ENCODE measurements at regions not wholly inside any gene's neighbourhood (a gene's known extent, or its start where the extent isn't known, plus 50 kb on each side); places are given as distances from the start of the nearest gene placed in this dataset.

GRCh38 chr18:60662491-60662890 is 289.9 kb upstream of the MC4R start:
- no peak for DNase-seq (ENCODE audit: low read depth in 4 of 4, low spot score in 3 of 4)

- DNase-seq (ENCODE audit: low read depth in 4 of 4, low spot score in 3 of 4), result no peak
Measured at GRCh38 chr18:60663060-60663989, 290.8 kb upstream of the MC4R start.

- DNase-seq (ENCODE audit: low read depth in 4 of 4, low spot score in 3 of 4), result no peak
Measured at GRCh38 chr18:60664736-60665135, 292.2 kb upstream of the MC4R start.

- no peak for DNase-seq (ENCODE audit: low read depth in 4 of 4, low spot score in 3 of 4)
Measured at GRCh38 chr18:60667016-60667415, 294.4 kb upstream of the MC4R start.

GRCh38 chr18:60668583-60668982 is 296.0 kb upstream of the MC4R start:
- DNase-seq (ENCODE audit: low read depth in 4 of 4, low spot score in 3 of 4), result no peak

GRCh38 chr18:60669938-60670337 is 297.4 kb upstream of the MC4R start:
- DNase-seq (ENCODE audit: low read depth in 4 of 4, low spot score in 3 of 4), result no peak

GRCh38 chr18:60671021-60671420 is 298.4 kb upstream of the MC4R start:
- DNase-seq (ENCODE audit: low read depth in 4 of 4, low spot score in 3 of 4), result no peak

GRCh38 chr18:60675126-60675525 is 302.6 kb upstream of the MC4R start:
- DNase-seq (ENCODE audit: low read depth in 4 of 4, low spot score in 3 of 4), result no peak

- DNase-seq (ENCODE audit: low read depth in 4 of 4, low spot score in 3 of 4), result no peak
Measured at GRCh38 chr18:60675801-60676200, 303.2 kb upstream of the MC4R start.

- no peak for DNase-seq (ENCODE audit: low read depth in 4 of 4, low spot score in 3 of 4)
Measured at GRCh38 chr18:60676815-60677214, 304.2 kb upstream of the MC4R start.

GRCh38 chr18:60684843-60685513 is 312.4 kb upstream of the MC4R start:
- DNase-seq (ENCODE audit: low read depth in 4 of 4, low spot score in 3 of 4), result peak in 1 of 4 donors; percentile 2

GRCh38 chr18:60686142-60686541 is 313.6 kb upstream of the MC4R start:
- no peak for DNase-seq (ENCODE audit: low read depth in 4 of 4, low spot score in 3 of 4)

GRCh38 chr18:60691061-60691460 is 318.5 kb upstream of the MC4R start:
- no peak for DNase-seq (ENCODE audit: low read depth in 4 of 4, low spot score in 3 of 4)

GRCh38 chr18:60693426-60693825 is 320.9 kb upstream of the MC4R start:
- no peak for DNase-seq (ENCODE audit: low read depth in 4 of 4, low spot score in 3 of 4)

- DNase-seq (ENCODE audit: low read depth in 4 of 4, low spot score in 3 of 4), result no peak
Measured at GRCh38 chr18:60698901-60699300, 326.3 kb upstream of the MC4R start.

- DNase-seq (ENCODE audit: low read depth in 4 of 4, low spot score in 3 of 4), result no peak
Measured at GRCh38 chr18:60722742-60723141, 350.2 kb upstream of the MC4R start.

- no peak for DNase-seq (ENCODE audit: low read depth in 4 of 4, low spot score in 3 of 4)
Measured at GRCh38 chr18:60732143-60732542, 359.6 kb upstream of the MC4R start.

GRCh38 chr18:60739212-60739611 is 366.6 kb upstream of the MC4R start:
- DNase-seq (ENCODE audit: low read depth in 4 of 4, low spot score in 3 of 4), result no peak

GRCh38 chr18:60740313-60740712 is 367.7 kb upstream of the MC4R start:
- DNase-seq (ENCODE audit: low read depth in 4 of 4, low spot score in 3 of 4), result no peak

GRCh38 chr18:60746491-60746890 is 373.9 kb upstream of the MC4R start:
- no peak for DNase-seq (ENCODE audit: low read depth in 4 of 4, low spot score in 3 of 4)

GRCh38 chr18:60746919-60747318 is 374.3 kb upstream of the MC4R start:
- no peak for DNase-seq (ENCODE audit: low read depth in 4 of 4, low spot score in 3 of 4)

GRCh38 chr18:60753753-60754152 is 381.2 kb upstream of the MC4R start:
- DNase-seq (ENCODE audit: low read depth in 4 of 4, low spot score in 3 of 4), result no peak
